K562 (cell line): ENCODE measurements at regions not wholly inside any gene's neighbourhood (a gene's known extent, or its start where the extent isn't known, plus 50 kb on each side); places are given as distances from the start of the nearest gene placed in this dataset.

Experiments used
- COPS2 ChIP-seq: fragments of 450-650 bp; conservative IDR thresholded peaks from 2 replicates; pipeline ENCODE4 v1.6.1; 2016; ENCODE audit warnings: mild to moderate bottlenecking, moderate library complexity
- CUX1 ChIP-seq: fragments of 200-800 bp; sonication (Bioruptor generic); IDR thresholded peaks from 2 replicates; pipeline ENCODE4 v1.6.1; 2016; ENCODE audit warnings: missing genetic modification characterization, missing compliant biosample characterization
- DNMT1 ChIP-seq: fragments of 450-650 bp; IDR thresholded peaks from 2 replicates; pipeline ENCODE4 v1.6.1; 2016; ENCODE audit warnings: antibody characterized with exemption, mild to moderate bottlenecking
- EHMT2 ChIP-seq: fragments of 450-650 bp; IDR thresholded peaks from 2 replicates; pipeline ENCODE4 v1.6.1; 2018; ENCODE audit warnings: antibody characterized with exemption
- KDM2B ChIP-seq: fragments of 250-450 bp; sonication (Bioruptor Pico); IDR thresholded peaks from 2 replicates; pipeline ENCODE4 v1.8.0; 2021; ENCODE audit warnings: mild to moderate bottlenecking, moderate library complexity
- NBN ChIP-seq: fragments of 450-650 bp; IDR thresholded peaks from 2 replicates; pipeline ENCODE4 v1.6.1; 2016; ENCODE audit warnings: low read depth, mild to moderate bottlenecking
- NCOA1 ChIP-seq: fragments of 450-650 bp; IDR thresholded peaks from 2 replicates; pipeline ENCODE4 v1.6.1; 2016; ENCODE audit warnings: low read depth
- NR3C1 ChIP-seq: sonication (generic); formaldehyde crosslinking; IDR thresholded peaks from 2 replicates; pipeline ENCODE4 v1.8.1; 2022; ENCODE audit warnings: missing genetic modification reagents
- POLR2G ChIP-seq: fragments of 200-400 bp; formaldehyde crosslinking; IDR thresholded peaks from 2 replicates; pipeline ENCODE4 v1.6.1; 2017; ENCODE audit warnings: low read depth, mild to moderate bottlenecking, antibody characterized with exemption, low read length, moderate library complexity
- SMARCA4 ChIP-seq: fragments of 450-650 bp; IDR thresholded peaks from 2 replicates; pipeline ENCODE4 v1.6.1; 2016
- TEAD1 ChIP-seq, 2 experiments: fragments of 450-650 bp in 1 of 2; sonication (generic) in 1 of 2; formaldehyde crosslinking; IDR thresholded peaks; 2 replicates each; pipeline versions ENCODE4 v1.4.0 to v1.8.0; 2020 to 2022; ENCODE audit warnings: mild to moderate bottlenecking in 2 of 2, missing genetic modification reagents in 1 of 2
- THRAP3 ChIP-seq: fragments of 450-650 bp; IDR thresholded peaks from 2 replicates; pipeline ENCODE4 v1.6.1; 2016; ENCODE audit warnings: mild to moderate bottlenecking, inconsistent platforms, borderline replicate concordance
- U2AF1 ChIP-seq: fragments of 200-400 bp; formaldehyde crosslinking; optimal IDR thresholded peaks from 2 replicates; pipeline ENCODE3; 2017; ENCODE audit warnings: mild to moderate bottlenecking, low read depth, low read length, moderate library complexity
- YBX1 ChIP-seq: fragments of 450-650 bp; IDR thresholded peaks from 2 replicates; pipeline ENCODE4 v1.7.1; 2016; ENCODE audit warnings: mild to moderate bottlenecking
- ZBTB8A ChIP-seq: fragments of 450-650 bp; IDR thresholded peaks from 2 replicates; pipeline ENCODE4 v1.6.1; 2018; ENCODE audit warnings: mild to moderate bottlenecking, moderate library complexity; ENCODE audit not compliant: partially characterized antibody
- ZNF12 ChIP-seq: sonication (generic); formaldehyde crosslinking; IDR thresholded peaks from 2 replicates; pipeline ENCODE4 v1.4.0; 2020; ENCODE audit warnings: mild to moderate bottlenecking, missing genetic modification reagents
- ZNF354B ChIP-seq: fragments of 250-450 bp; sonication (Bioruptor Pico); IDR thresholded peaks from 2 replicates; pipeline ENCODE4 v1.4.0; 2020
- ZNF785 ChIP-seq: fragments of 250-450 bp; sonication (Bioruptor Pico); IDR thresholded peaks from 2 replicates; pipeline ENCODE4 v1.4.0; 2020; ENCODE audit warnings: mild to moderate bottlenecking
- TF ChIP-seq, protein P1 (sequence below): IDR thresholded peaks from 3 replicates; pipeline ENCODE4 v1.6.1; 2011; ENCODE audit warnings: borderline replicate concordance, mild to moderate bottlenecking; ENCODE audit not compliant: insufficient read length, insufficient read depth

DNA sequence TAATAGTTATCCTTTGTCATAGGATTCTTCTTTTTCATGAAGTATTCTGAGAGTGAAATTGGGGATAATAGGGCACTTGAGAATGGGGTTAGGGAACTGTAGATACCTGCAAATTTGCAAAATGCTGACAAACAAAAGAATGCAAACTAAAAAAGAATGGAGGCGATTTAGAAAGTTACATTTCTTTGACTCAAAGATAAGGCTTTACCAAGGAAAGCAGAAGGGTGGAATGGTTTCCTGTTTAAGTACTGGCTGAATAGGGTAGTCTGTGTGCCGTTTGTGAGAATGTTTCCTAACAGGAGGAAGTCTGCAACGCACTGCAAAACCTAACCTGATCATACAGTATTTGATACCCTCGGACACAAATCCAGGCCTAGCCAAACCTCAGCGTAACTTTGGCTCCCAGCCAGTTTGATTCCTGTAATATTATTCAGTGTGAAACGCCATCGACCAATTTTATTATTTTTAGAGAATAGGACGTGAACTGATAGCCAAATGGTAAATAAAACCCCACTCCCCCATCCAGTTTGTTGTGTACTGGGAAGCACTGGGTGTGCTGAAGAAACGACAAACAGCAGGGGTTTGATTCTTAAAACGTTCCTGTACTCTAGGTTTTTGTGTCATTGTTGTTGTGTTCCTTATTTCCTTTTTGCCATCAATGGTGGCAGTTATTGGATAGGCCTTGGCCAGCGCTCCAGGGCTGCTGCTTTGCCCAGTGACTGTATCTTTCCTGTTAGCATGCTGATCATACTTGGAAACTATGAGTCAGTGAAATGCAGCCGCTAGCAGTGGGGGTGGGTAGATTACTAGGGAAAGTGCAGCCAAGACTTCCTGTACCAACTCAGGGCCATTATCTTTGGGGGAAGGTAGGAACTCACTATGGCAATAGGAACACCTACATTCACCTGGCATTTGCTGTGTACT, 148.0 kb upstream of the TBL1XR1 start (continued):
- TF ChIP-seq TEAD1 (CRISPR knock-in tag; IDR thresholded peaks at IDR 0.05): peak; percentile 47 to 61; a peak in 2 of 4 replicates
- peak; percentile 10; the same call in 1 of the 2 replicates for TF ChIP-seq NBN
- peak; percentile 78 for TF ChIP-seq EHMT2
- peak; percentile 93 for TF ChIP-seq SMARCA4
- no peak for TF ChIP-seq U2AF1
- TF ChIP-seq CUX1 (CRISPR knock-in tag): peak; percentile 90
- no peak for TF ChIP-seq COPS2
- TF ChIP-seq ZBTB8A: no peak
- no peak for TF ChIP-seq DNMT1
- TF ChIP-seq THRAP3: no peak
- TF ChIP-seq ZNF354B (CRISPR knock-in tag): no peak
- TF ChIP-seq NCOA1: peak; percentile 76; the same call in 1 of the 2 replicates
- TF ChIP-seq, protein P1, sequence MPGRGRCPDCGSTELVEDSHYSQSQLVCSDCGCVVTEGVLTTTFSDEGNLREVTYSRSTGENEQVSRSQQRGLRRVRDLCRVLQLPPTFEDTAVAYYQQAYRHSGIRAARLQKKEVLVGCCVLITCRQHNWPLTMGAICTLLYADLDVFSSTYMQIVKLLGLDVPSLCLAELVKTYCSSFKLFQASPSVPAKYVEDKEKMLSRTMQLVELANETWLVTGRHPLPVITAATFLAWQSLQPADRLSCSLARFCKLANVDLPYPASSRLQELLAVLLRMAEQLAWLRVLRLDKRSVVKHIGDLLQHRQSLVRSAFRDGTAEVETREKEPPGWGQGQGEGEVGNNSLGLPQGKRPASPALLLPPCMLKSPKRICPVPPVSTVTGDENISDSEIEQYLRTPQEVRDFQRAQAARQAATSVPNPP: no peak
- TF ChIP-seq YBX1: no peak
- no peak for TF ChIP-seq POLR2G
- no peak for TF ChIP-seq KDM2B (CRISPR knock-in tag)
- no peak for TF ChIP-seq NR3C1
- TF ChIP-seq ZNF12 (CRISPR knock-in tag): no peak
- no peak for TF ChIP-seq ZNF785 (CRISPR knock-in tag)
